Activated CD8-positive, alpha-beta memory T cell treated with anti-CD3 and anti-CD28 coated beads for 36 hours (primary cell): ENCODE measurements at regions not wholly inside any gene's neighbourhood (a gene's known extent, or its start where the extent isn't known, plus 50 kb on each side); places are given as distances from the start of the nearest gene placed in this dataset.

Source experiments
- CTCF ChIA-PET: fragments of 350-600 bp; sonication (Branson Sonifier 250); formaldehyde crosslinking; loops from one replicate; lab custom pipeline; 2021; ENCODE audit warnings: antibody characterized with exemption; lab: Charles Lee
- POLR2A ChIA-PET: fragments of 350-600 bp; sonication (Branson Sonifier 250); formaldehyde crosslinking; loops from one replicate; lab custom pipeline; 2021; ENCODE audit warnings: antibody characterized with exemption; lab: Charles Lee

GRCh38 chr4:22877486-22878052 lies 184.8 kb downstream of the GBA3 start:
- ChIA-PET CTCF (no interaction called here), POLR2A (no interaction called here)

GRCh38 chr4:22876270-22876669 lies 183.5 kb downstream of the GBA3 start:
- ChIA-PET CTCF (no interaction called here), POLR2A (no interaction called here)

DNA sequence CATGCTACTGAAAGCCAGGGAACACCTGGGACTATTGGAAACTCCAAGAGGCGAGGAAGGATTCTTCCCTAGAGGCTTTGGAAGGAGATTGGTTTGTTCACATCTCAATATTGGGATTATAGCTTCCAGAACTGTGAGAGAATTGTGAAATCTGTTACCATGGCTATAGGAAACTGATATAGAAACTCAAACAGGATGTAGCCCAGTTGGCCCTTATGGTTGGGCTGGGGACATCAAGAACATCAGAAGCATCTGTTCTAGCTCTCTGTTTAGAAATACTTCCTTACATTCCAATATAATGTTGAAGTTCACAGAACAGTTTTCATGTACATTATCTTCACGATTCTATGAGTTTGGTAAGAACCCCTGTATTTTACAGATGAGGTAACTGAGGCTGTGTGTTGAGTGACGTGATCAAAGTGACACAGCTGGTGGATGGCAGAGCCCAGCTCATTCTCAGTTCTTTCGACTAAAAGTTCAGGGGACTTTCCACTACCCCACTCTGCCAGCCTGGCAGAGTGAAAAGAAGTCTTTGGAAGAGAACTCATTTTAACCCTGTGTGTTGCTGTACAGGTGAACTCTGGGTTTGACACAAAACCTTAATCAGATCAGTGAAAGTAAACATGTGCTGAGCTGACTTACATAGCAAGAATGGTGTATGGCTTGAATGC lies 183.0 kb downstream of the GBA3 start:
- ChIA-PET POLR2A (no interaction called here), CTCF (no interaction called here)

DNA sequence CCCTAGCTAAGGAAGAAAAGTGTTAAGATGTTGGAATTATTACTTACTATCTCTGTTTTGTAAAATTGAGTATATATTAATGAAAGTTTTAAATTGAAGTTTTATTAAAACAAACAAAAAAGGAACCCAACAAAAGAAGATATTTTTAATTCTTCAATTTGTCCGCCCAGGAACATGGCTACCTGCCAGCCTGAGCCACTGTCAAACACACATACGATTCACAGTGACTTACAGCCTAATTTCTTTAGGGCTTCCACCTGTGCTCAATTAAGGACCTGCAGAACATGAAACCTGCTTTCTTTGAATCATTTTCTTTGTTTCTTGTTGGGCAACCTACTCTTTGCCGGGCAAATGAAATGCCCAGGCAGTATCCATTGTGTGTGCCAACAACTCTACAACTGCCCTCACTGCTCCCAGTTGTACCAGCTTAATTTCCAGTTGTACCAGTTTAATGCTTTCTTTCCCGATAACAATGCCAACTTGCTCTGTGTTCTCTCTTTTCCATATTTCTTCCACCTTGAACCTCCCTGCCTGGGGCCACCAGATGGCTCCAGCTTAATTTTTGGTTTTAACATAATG lies 181.7 kb downstream of the GBA3 start:
- ChIA-PET CTCF (no interaction called here), POLR2A (no interaction called here)

- ChIA-PET POLR2A (no interaction called here), CTCF (no interaction called here)
These were observed 181.2 kb downstream of the GBA3 start for GRCh38 chr4:22873899-22874298.

- ChIA-PET POLR2A (no interaction called here), CTCF (no interaction called here)
These were observed 178.2 kb downstream of the GBA3 start for GRCh38 chr4:22870847-22871449.

- ChIA-PET POLR2A (no interaction called here), CTCF (no interaction called here)
These were observed 176.5 kb downstream of the GBA3 start for GRCh38 chr4:22869235-22869634.
